ENCODE measurements at regions not wholly inside any gene's neighbourhood (a gene's known extent, or its start where the extent isn't known, plus 50 kb on each side); places are given as distances from the start of the nearest gene placed in this dataset.

- H3K27me3 ChIP-seq (ENCODE audit: insufficient read depth, low read depth, severe bottlenecking), result no peaks in the 10 kb centered on the region
- no peak overlapping the region for H3K4me3 ChIP-seq (ENCODE audit: low read depth, low read length)
- H3K9me3 ChIP-seq (ENCODE audit: severe bottlenecking), result no peaks in the 10 kb centered on the region
- H3K36me3 ChIP-seq, result no peaks in the 10 kb centered on the region
- DNase-seq, result no peak
- peak overlapping the region; percentile 14; the same call in 1 of the 2 replicates for H3K27ac ChIP-seq
- TF ChIP-seq, protein P1, sequence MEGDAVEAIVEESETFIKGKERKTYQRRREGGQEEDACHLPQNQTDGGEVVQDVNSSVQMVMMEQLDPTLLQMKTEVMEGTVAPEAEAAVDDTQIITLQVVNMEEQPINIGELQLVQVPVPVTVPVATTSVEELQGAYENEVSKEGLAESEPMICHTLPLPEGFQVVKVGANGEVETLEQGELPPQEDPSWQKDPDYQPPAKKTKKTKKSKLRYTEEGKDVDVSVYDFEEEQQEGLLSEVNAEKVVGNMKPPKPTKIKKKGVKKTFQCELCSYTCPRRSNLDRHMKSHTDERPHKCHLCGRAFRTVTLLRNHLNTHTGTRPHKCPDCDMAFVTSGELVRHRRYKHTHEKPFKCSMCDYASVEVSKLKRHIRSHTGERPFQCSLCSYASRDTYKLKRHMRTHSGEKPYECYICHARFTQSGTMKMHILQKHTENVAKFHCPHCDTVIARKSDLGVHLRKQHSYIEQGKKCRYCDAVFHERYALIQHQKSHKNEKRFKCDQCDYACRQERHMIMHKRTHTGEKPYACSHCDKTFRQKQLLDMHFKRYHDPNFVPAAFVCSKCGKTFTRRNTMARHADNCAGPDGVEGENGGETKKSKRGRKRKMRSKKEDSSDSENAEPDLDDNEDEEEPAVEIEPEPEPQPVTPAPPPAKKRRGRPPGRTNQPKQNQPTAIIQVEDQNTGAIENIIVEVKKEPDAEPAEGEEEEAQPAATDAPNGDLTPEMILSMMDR (IDR thresholded peaks at IDR 0.05; ENCODE audit: low read depth, low read length), result no peak
Observed at GRCh38 chr12:98352835-98353234, 162.6 kb upstream of the TMPO start.

DNA sequence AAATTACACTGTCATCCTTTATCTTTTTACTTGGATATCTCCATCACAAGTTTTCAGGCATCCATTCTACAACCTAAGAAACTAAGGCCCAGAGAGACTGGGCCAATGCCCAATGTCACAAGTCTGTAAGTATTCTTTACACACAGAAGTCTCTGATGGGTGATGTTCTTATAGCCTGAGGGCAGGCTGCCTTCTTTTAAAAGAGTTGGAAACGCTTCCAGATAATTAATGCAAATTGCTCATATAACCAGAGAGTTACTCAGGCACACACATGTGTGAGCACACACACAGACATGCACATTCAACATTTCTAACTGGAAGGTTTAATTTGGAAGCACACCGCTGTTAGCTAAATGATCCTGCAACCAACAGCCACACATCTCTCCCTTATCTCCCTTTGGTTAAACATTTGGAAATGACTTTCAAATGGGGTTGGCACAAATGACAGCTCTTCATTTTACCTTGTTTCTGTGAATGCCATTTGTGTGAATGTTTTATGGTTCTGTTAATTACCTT lies 160.8 kb upstream of the TMPO start:
- TF ChIP-seq, protein P1 (IDR thresholded peaks at IDR 0.05; ENCODE audit: low read depth, low read length), result no peak
- no peaks in the 10 kb centered on the region for H3K36me3 ChIP-seq

GRCh38 chr12:98355322-98355721 lies 160.1 kb upstream of the TMPO start:
- DNase-seq, result no peak
- H3K36me3 ChIP-seq, result no peaks in the 10 kb centered on the region
- no peaks in the 10 kb centered on the region for H3K9me3 ChIP-seq (ENCODE audit: severe bottlenecking)
- no peaks in the 10 kb centered on the region for H3K27me3 ChIP-seq (ENCODE audit: insufficient read depth, low read depth, severe bottlenecking)
- H3K4me3 ChIP-seq (ENCODE audit: low read depth, low read length), result no peak overlapping the region
- no peak overlapping the region for H3K27ac ChIP-seq
- TF ChIP-seq, protein P1 (IDR thresholded peaks at IDR 0.05; ENCODE audit: low read depth, low read length), result no peak

More for the DNA sequence above, 160.8 kb upstream of the TMPO start:
- Histone ChIP-seq H3K27ac (no peak overlapping the region), H3K9me3 (ENCODE audit: severe bottlenecking) (no peaks in the 10 kb centered on the region), H3K4me3 (ENCODE audit: low read depth, low read length) (no peak overlapping the region), H3K27me3 (ENCODE audit: insufficient read depth, low read depth, severe bottlenecking) (no peaks in the 10 kb centered on the region)
- no peak for DNase-seq

DNA sequence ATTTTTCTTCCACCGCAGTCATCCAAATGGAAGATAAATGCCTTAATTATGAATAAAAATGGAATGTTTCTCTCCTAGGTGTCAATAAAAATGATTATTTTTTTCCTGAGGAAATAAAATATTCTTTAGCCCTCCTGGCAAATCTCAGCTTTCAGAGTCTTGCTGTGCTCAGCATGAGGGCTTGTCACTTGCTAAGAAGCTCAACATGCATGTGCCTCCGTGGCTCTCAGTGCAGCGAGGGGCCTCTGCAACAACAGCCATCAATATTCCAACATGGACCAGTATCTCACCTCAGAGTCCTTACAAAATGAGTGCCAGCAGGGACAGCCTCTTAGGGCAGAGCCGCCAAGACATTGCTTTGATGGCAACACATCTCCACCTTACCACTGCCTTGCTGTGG lies 159.5 kb upstream of the TMPO start:
- Histone ChIP-seq H3K27me3 (ENCODE audit: insufficient read depth, low read depth, severe bottlenecking) (no peaks in the 10 kb centered on the region), H3K4me3 (ENCODE audit: low read depth, low read length) (no peak overlapping the region), H3K9me3 (ENCODE audit: severe bottlenecking) (no peaks in the 10 kb centered on the region), H3K36me3 (no peaks in the 10 kb centered on the region), H3K27ac (no peak overlapping the region)
- TF ChIP-seq, protein P1 (IDR thresholded peaks at IDR 0.05; ENCODE audit: low read depth, low read length), result no peak
- no peak for DNase-seq

GRCh38 chr12:98358144-98358543 lies 157.2 kb upstream of the TMPO start:
- TF ChIP-seq, protein P1 (IDR thresholded peaks at IDR 0.05; ENCODE audit: low read depth, low read length), result no peak
- no peaks in the 10 kb centered on the region for H3K9me3 ChIP-seq (ENCODE audit: severe bottlenecking)
- no peak overlapping the region for H3K27ac ChIP-seq
- DNase-seq, result no peak
- H3K36me3 ChIP-seq, result no peaks in the 10 kb centered on the region
- no peak overlapping the region for H3K4me3 ChIP-seq (ENCODE audit: low read depth, low read length)
- H3K27me3 ChIP-seq (ENCODE audit: insufficient read depth, low read depth, severe bottlenecking), result no peaks in the 10 kb centered on the region

DNA sequence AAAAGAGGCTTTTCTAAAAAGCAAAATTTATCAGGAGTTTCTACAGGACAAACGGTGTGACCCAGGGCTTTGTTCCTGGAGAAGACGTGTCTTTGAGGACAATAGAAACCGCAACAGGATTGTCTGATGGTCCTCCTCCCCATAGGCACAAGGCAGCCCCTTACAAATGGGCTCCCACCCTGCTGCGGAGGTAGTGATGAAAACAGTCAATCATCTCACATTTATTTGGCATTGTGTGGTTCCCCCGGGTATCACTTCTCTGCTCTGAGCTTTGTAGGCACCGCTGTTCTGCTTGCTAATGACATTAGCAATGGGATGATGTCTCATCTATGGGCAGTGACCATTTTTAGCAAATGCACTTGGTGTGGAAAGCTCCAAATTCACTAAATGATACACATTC lies 155.5 kb upstream of the TMPO start:
- TF ChIP-seq, protein P1 (IDR thresholded peaks at IDR 0.05; ENCODE audit: low read depth, low read length), result no peak
- Histone ChIP-seq H3K27me3 (ENCODE audit: insufficient read depth, low read depth, severe bottlenecking) (no peaks in the 10 kb centered on the region), H3K4me3 (ENCODE audit: low read depth, low read length) (no peak overlapping the region), H3K36me3 (no peaks in the 10 kb centered on the region), H3K27ac (no peak overlapping the region), H3K9me3 (ENCODE audit: severe bottlenecking) (no peaks in the 10 kb centered on the region)
- DNase-seq, result no peak

Data from WERI-Rb-1 (cell line).